ENCODE measurements at regions not wholly inside any gene's neighbourhood (a gene's known extent, or its start where the extent isn't known, plus 50 kb on each side); places are given as distances from the start of the nearest gene placed in this dataset.

GRCh38 chr3:30343067-30343831 is 263.2 kb upstream of the TGFBR2 start:
- H3K4me2 ChIP-seq, result no peak overlapping the region
- Mint-ChIP-seq H3K9me3 (no peaks in the 10 kb centered on the region; the same call in 2 of the 3 replicates), H3K4me3 (no peak overlapping the region), H3K27ac (no peak overlapping the region), H3K4me1 (peaks cover 14% of the 10 kb centered on the region; the same call in 2 of the 3 replicates), H3K36me3 (ENCODE audit: low read depth) (no peaks in the 10 kb centered on the region), H3K27me3 (ENCODE audit: insufficient read depth, low read depth, poor library complexity) (no peaks in the 10 kb centered on the region)
- no peak overlapping the region for H2AFZ ChIP-seq
- no peak overlapping the region for H3K27ac ChIP-seq (ENCODE audit: low read depth)
- H3K27me3 ChIP-seq (ENCODE audit: insufficient read depth), result no peaks in the 10 kb centered on the region
- no peaks in the 10 kb centered on the region for H3K9me2 ChIP-seq (ENCODE audit: insufficient read depth)
- H3K4me3 ChIP-seq, result no peak overlapping the region
- no peak for DNase-seq (ENCODE audit: low spot score)
- no peaks in the 10 kb centered on the region for H3K79me2 ChIP-seq (replicated peaks; ENCODE audit: insufficient read depth)
- no peaks in the 10 kb centered on the region for H3F3A ChIP-seq (replicated peaks; ENCODE audit: low read depth)
- TF ChIP-seq CREB1 (CRISPR knock-in tag; IDR thresholded peaks at IDR 0.05; ENCODE audit: low read depth) (no peak), EZH2phosphoT487 (IDR thresholded peaks at IDR 0.05; ENCODE audit: unreplicated experiment) (no peak), ETS1 (IDR thresholded peaks at IDR 0.05) (no peak), STAT1 (IDR thresholded peaks at IDR 0.05; ENCODE audit: unreplicated experiment) (no peak), ZNF462 (CRISPR knock-in tag; IDR thresholded peaks at IDR 0.05) (no peak), NANOG (IDR thresholded peaks at IDR 0.05; ENCODE audit: borderline replicate concordance) (no peak), EZH2 (IDR thresholded peaks at IDR 0.05; ENCODE audit: low read depth, unreplicated experiment) (no peak), POLR2AphosphoS5 (IDR thresholded peaks at IDR 0.05; ENCODE audit: low read depth) (no peak), ZNF331 (CRISPR knock-in tag; IDR thresholded peaks at IDR 0.05; ENCODE audit: low read depth) (no peak), JUNB (IDR thresholded peaks at IDR 0.05; ENCODE audit: unreplicated experiment) (no peak), REST (IDR thresholded peaks at IDR 0.05; ENCODE audit: unreplicated experiment) (no peak), CTCF (conservative IDR thresholded peaks at IDR 0.05; ENCODE audit: low read depth in 2 of 2) (no peak), ZNF114 (CRISPR knock-in tag; IDR thresholded peaks at IDR 0.05) (no peak)
- H3K4me1 ChIP-seq (ENCODE audit: insufficient read depth), result 0 out of 2 replicates have a peak, but pooled peaks cover 6% of the 10 kb centered on the region
- no peak for ATAC-seq
- no peaks in the 10 kb centered on the region for H4K20me1 ChIP-seq (replicated peaks; ENCODE audit: insufficient read depth)
- H3K36me3 ChIP-seq (ENCODE audit: insufficient read depth), result no peaks in the 10 kb centered on the region

Data from GM23338 (cell line).